Tibial nerve (tissue), 4 donors: ENCODE measurements at regions not wholly inside any gene's neighbourhood (a gene's known extent, or its start where the extent isn't known, plus 50 kb on each side); places are given as distances from the start of the nearest gene placed in this dataset.

Experiments used
- EP300 ChIP-seq, 2 donors: sonication (generic); formaldehyde crosslinking; IDR thresholded peaks; one replicate each; pipeline ENCODE4 v1.6.1; 2017; ENCODE audit warnings: antibody characterized with exemption in 2 of 2, mild to moderate bottlenecking in 1 of 2
- POLR2A ChIP-seq, 2 donors: fragments of 450-650 bp; IDR thresholded peaks; one replicate each; pipeline ENCODE4 v1.6.1; 2017; ENCODE audit warnings: antibody characterized with exemption in 2 of 2, mild to moderate bottlenecking in 2 of 2, moderate library complexity in 2 of 2
- TF ChIP-seq, protein P1 (sequence below), 5 experiments: fragments of 200-600 bp in 3 of 5; fragments of 450-650 bp in 2 of 5; sonication (generic) in 3 of 5; IDR thresholded peaks; one replicate each; pipeline ENCODE4 v1.5.1; 2016 to 2019; ENCODE audit warnings: antibody characterized with exemption in 5 of 5, mild to moderate bottlenecking in 3 of 5, moderate library complexity in 2 of 5

GRCh38 chr13:111962431-111962891, 104.5 kb upstream of the SOX1 start:
- TF ChIP-seq, protein P1, sequence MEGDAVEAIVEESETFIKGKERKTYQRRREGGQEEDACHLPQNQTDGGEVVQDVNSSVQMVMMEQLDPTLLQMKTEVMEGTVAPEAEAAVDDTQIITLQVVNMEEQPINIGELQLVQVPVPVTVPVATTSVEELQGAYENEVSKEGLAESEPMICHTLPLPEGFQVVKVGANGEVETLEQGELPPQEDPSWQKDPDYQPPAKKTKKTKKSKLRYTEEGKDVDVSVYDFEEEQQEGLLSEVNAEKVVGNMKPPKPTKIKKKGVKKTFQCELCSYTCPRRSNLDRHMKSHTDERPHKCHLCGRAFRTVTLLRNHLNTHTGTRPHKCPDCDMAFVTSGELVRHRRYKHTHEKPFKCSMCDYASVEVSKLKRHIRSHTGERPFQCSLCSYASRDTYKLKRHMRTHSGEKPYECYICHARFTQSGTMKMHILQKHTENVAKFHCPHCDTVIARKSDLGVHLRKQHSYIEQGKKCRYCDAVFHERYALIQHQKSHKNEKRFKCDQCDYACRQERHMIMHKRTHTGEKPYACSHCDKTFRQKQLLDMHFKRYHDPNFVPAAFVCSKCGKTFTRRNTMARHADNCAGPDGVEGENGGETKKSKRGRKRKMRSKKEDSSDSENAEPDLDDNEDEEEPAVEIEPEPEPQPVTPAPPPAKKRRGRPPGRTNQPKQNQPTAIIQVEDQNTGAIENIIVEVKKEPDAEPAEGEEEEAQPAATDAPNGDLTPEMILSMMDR (IDR thresholded peaks at IDR 0.05) = no peak
- no peak for TF ChIP-seq POLR2A (IDR thresholded peaks at IDR 0.05)
- TF ChIP-seq EP300 (IDR thresholded peaks at IDR 0.05) = no peak
